ENCODE measurements at regions not wholly inside any gene's neighbourhood (a gene's known extent, or its start where the extent isn't known, plus 50 kb on each side); places are given as distances from the start of the nearest gene placed in this dataset.

DNA sequence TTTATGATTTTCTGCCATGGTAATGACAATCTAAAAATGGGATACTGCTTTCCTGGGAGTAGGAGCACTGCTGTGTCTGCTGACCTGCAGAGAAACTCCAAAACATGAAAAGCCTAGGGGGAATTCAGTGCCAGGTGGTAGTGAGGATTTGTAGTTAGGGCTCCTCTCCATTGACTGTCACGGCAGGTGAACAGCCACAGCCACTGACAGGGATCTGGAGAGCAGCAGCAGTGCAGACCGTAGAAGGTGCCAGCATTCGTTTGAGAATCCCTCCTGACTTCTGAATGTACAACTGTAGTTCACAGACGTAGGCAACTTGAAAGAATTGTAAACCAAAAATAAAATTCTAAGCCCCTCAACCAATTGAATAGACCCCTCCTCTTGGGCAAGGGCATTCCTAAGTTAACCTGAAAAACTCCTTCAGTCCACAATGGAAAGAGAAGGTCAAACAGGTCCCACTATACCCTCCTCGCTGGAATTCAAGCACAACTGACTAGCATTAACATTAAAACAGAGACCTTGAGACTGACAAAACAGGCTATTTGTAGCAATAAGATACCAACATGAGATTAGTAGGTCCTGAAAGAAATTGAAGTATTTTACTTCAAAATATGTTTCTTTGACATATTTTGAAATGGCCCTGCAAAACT is 1328.8 kb downstream of the OLFM4 start:
- no peak for TF ChIP-seq CTCF (IDR thresholded peaks at IDR 0.05)
- TF ChIP-seq POLR2A (IDR thresholded peaks at IDR 0.05): no peak
- no peak for TF ChIP-seq POLR2AphosphoS5 (IDR thresholded peaks at IDR 0.05)

Data from suprapubic skin (tissue), 4 donors.